ENCODE measurements at regions not wholly inside any gene's neighbourhood (a gene's known extent, or its start where the extent isn't known, plus 50 kb on each side); places are given as distances from the start of the nearest gene placed in this dataset.

DNA sequence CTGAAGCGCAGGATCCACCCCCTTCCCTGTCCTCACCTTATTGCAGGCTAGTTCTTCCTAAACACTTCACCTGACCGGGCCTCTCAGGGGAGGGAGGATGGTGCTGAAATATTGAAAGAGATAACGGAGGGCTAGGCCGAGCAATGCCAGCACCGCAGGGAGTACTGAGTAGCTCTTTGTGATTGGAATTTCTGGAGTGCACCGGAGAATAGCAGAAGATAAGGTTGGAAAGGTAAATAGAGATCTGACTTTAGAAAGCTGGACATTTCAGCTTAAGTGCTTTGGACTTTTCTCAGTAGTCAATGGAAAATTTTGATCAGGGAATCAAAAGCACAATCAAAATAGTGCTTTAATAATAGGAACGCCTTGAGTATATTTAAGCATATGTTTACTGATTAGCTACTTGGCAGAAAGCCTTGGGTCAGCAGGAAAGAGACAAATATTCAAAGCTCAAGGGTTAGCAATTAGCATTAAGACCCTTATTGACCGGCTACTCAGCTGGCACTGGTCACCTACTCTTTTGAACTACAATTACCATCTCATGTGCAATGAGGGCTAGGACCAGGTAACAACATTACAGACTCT is 142.9 kb upstream of the NDUFV2 start (continued):
- TF ChIP-seq, protein P1, sequence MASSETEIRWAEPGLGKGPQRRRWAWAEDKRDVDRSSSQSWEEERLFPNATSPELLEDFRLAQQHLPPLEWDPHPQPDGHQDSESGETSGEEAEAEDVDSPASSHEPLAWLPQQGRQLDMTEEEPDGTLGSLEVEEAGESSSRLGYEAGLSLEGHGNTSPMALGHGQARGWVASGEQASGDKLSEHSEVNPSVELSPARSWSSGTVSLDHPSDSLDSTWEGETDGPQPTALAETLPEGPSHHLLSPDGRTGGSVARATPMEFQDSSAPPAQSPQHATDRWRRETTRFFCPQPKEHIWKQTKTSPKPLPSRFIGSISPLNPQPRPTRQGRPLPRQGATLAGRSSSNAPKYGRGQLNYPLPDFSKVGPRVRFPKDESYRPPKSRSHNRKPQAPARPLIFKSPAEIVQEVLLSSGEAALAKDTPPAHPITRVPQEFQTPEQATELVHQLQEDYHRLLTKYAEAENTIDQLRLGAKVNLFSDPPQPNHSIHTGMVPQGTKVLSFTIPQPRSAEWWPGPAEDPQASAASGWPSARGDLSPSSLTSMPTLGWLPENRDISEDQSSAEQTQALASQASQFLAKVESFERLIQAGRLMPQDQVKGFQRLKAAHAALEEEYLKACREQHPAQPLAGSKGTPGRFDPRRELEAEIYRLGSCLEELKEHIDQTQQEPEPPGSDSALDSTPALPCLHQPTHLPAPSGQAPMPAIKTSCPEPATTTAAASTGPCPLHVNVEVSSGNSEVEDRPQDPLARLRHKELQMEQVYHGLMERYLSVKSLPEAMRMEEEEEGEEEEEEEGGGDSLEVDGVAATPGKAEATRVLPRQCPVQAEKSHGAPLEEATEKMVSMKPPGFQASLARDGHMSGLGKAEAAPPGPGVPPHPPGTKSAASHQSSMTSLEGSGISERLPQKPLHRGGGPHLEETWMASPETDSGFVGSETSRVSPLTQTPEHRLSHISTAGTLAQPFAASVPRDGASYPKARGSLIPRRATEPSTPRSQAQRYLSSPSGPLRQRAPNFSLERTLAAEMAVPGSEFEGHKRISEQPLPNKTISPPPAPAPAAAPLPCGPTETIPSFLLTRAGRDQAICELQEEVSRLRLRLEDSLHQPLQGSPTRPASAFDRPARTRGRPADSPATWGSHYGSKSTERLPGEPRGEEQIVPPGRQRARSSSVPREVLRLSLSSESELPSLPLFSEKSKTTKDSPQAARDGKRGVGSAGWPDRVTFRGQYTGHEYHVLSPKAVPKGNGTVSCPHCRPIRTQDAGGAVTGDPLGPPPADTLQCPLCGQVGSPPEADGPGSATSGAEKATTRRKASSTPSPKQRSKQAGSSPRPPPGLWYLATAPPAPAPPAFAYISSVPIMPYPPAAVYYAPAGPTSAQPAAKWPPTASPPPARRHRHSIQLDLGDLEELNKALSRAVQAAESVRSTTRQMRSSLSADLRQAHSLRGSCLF (CRISPR knock-in tag; IDR thresholded peaks at IDR 0.05; ENCODE audit: borderline replicate concordance): no peak
- peak; percentile 36 for TF ChIP-seq HNF4G (IDR thresholded peaks at IDR 0.05; ENCODE audit: borderline replicate concordance, low read depth, low read length)
- TF ChIP-seq HNF4G (CRISPR knock-in tag; IDR thresholded peaks at IDR 0.05; ENCODE audit: borderline replicate concordance, low read depth): no peak
- TF ChIP-seq SNAI1 (CRISPR knock-in tag; IDR thresholded peaks at IDR 0.05; ENCODE audit: borderline replicate concordance): no peak
- TF ChIP-seq ISL2 (CRISPR knock-in tag; IDR thresholded peaks at IDR 0.05): peak; percentile 90
- no peak for TF ChIP-seq THAP8 (CRISPR knock-in tag; IDR thresholded peaks at IDR 0.05; ENCODE audit: borderline replicate concordance)
- TF ChIP-seq NCOA1 (CRISPR knock-in tag; IDR thresholded peaks at IDR 0.05): no peak
- no peak for TF ChIP-seq REL (CRISPR knock-in tag; conservative IDR thresholded peaks at IDR 0.05)
- no peak for TF ChIP-seq HNRNPH1 (optimal IDR thresholded peaks at IDR 0.05; ENCODE audit: low read depth, low read length)
- no peak for TF ChIP-seq FOXK1 (CRISPR knock-in tag; IDR thresholded peaks at IDR 0.05; ENCODE audit: borderline replicate concordance, low read depth)
- TF ChIP-seq HNF4A (CRISPR knock-in tag; IDR thresholded peaks at IDR 0.05): peak; percentile 14; the same call in 1 of the 2 replicates
- TF ChIP-seq ZNF331 (CRISPR knock-in tag; IDR thresholded peaks at IDR 0.05): no peak; the same call in 1 of the 2 replicates
- no peak for TF ChIP-seq ZBTB3 (CRISPR knock-in tag; IDR thresholded peaks at IDR 0.05; ENCODE audit: borderline replicate concordance, low read depth)
- TF ChIP-seq WIZ (CRISPR knock-in tag; IDR thresholded peaks at IDR 0.05): no peak
- TF ChIP-seq, protein P2, sequence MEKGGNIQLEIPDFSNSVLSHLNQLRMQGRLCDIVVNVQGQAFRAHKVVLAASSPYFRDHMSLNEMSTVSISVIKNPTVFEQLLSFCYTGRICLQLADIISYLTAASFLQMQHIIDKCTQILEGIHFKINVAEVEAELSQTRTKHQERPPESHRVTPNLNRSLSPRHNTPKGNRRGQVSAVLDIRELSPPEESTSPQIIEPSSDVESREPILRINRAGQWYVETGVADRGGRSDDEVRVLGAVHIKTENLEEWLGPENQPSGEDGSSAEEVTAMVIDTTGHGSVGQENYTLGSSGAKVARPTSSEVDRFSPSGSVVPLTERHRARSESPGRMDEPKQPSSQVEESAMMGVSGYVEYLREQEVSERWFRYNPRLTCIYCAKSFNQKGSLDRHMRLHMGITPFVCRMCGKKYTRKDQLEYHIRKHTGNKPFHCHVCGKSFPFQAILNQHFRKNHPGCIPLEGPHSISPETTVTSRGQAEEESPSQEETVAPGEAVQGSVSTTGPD (CRISPR knock-in tag; IDR thresholded peaks at IDR 0.05): no peak
- no peak for TF ChIP-seq NCOA5 (CRISPR knock-in tag; IDR thresholded peaks at IDR 0.05)
- TF ChIP-seq ZNF607 (CRISPR knock-in tag; IDR thresholded peaks at IDR 0.05; ENCODE audit: borderline replicate concordance): no peak
- TF ChIP-seq SRF (IDR thresholded peaks at IDR 0.05; ENCODE audit: low read depth, low read length): no peak
- TF ChIP-seq ZNF276 (CRISPR knock-in tag; IDR thresholded peaks at IDR 0.05; ENCODE audit: low read depth): no peak
